IMR-90 (cell line): ENCODE measurements at regions not wholly inside any gene's neighbourhood (a gene's known extent, or its start where the extent isn't known, plus 50 kb on each side); places are given as distances from the start of the nearest gene placed in this dataset.

Experiments used
- ATAC-seq: fragments of 200-7000 bp; cut with Tn5 transposase; 2 replicates; pipeline ENCODE4 v1.9.1; 2020; ENCODE audit warnings: low read depth, mild to moderate bottlenecking, moderate library complexity
- BruUV-seq: library from RNA; stranded (reverse); fragments of 400-500 nt; replicated peaks from 2 replicates; lab custom pipeline; 2021; lab: Mats Ljungman, UMichigan
- CTCF ChIA-PET: fragments of 300-600 bp; formaldehyde crosslinking; extraction: SDS; loops from one replicate; lab custom pipeline; 2021; ENCODE audit warnings: antibody characterized with exemption; lab: Yijun Ruan, JAX
- POLR2A ChIA-PET: fragments of 300-600 bp; sonication (Branson Sonifier 250); formaldehyde crosslinking; loops from one replicate; lab custom pipeline; 2022; ENCODE audit warnings: antibody characterized with exemption; ENCODE audit not compliant: unreplicated experiment; lab: Charles Lee
- DNase-seq: peaks from one replicate; pipeline ENCODE4 v3.0.0; 2013
- H2AFZ ChIP-seq: replicated peaks from 2 replicates; pipeline ENCODE3; 2013; ENCODE audit warnings: low read length, mild to moderate bottlenecking; ENCODE audit not compliant: poor library complexity
- H2AK5ac ChIP-seq: 2 replicates; pipeline ENCODE4 v1.6.1; 2013; ENCODE audit warnings: low read depth, low read length, inconsistent platforms
- H2AK9ac ChIP-seq: replicated peaks from 2 replicates; pipeline ENCODE3; 2013; ENCODE audit warnings: mild to moderate bottlenecking, low read depth, low read length, moderate library complexity; ENCODE audit not compliant: poor library complexity
- H2BK120ac ChIP-seq: 2 replicates; pipeline ENCODE4 v1.6.1; 2013; ENCODE audit warnings: low read depth, low read length, inconsistent platforms
- H2BK15ac ChIP-seq: 3 replicates; pipeline ENCODE4 v1.6.1; 2013; ENCODE audit warnings: low read depth, low read length, inconsistent platforms
- H2BK20ac ChIP-seq: 2 replicates; pipeline ENCODE4 v1.6.1; 2013; ENCODE audit warnings: low read depth, mild to moderate bottlenecking, inconsistent platforms, low read length, moderate library complexity
- H2BK5ac ChIP-seq: 2 replicates; pipeline ENCODE4 v1.6.1; 2013; ENCODE audit warnings: mild to moderate bottlenecking, low read depth, low read length, inconsistent platforms; ENCODE audit not compliant: poor library complexity, severe bottlenecking
- H3K14ac ChIP-seq: replicated peaks from 2 replicates; pipeline ENCODE4 v1.6.1; 2013; ENCODE audit warnings: low read depth, low read length, inconsistent platforms
- H3K18ac ChIP-seq: 2 replicates; pipeline ENCODE4 v1.6.1; 2013; ENCODE audit warnings: low read depth, low read length, control low read depth
- H3K23ac ChIP-seq: 2 replicates; pipeline ENCODE4 v1.6.1; 2013; ENCODE audit warnings: low read depth, low read length, inconsistent platforms
- H3K27ac ChIP-seq: 2 replicates; pipeline ENCODE4 v1.5.1; 2013; ENCODE audit warnings: mild to moderate bottlenecking, control low read depth, low read length; ENCODE audit not compliant: insufficient read depth
- H3K27me3 ChIP-seq: 2 replicates; pipeline ENCODE4 v1.6.1; 2013; ENCODE audit warnings: low read length; ENCODE audit not compliant: control insufficient read depth, insufficient read depth
- H3K36me3 ChIP-seq: 2 replicates; pipeline ENCODE4 v1.6.1; 2013; ENCODE audit warnings: low read length, mixed read lengths; ENCODE audit not compliant: control insufficient read depth, insufficient read depth
- H3K4ac ChIP-seq: 2 replicates; pipeline ENCODE4 v1.6.1; 2013; ENCODE audit warnings: low read depth, low read length, inconsistent platforms
- H3K4me1 ChIP-seq: 2 replicates; pipeline ENCODE4 v1.6.1; 2013; ENCODE audit warnings: low read length, mixed read lengths; ENCODE audit not compliant: control insufficient read depth, insufficient read depth
- H3K4me2 ChIP-seq: 2 replicates; pipeline ENCODE4 v1.6.1; 2013; ENCODE audit warnings: low read depth, mild to moderate bottlenecking, control low read depth, low read length, moderate library complexity
- H3K4me3 ChIP-seq: 2 replicates; pipeline ENCODE4 v1.5.1; 2013; ENCODE audit warnings: low read depth, mild to moderate bottlenecking, control low read depth, low read length, moderate library complexity; ENCODE audit not compliant: insufficient read depth
- H3K56ac ChIP-seq: 2 replicates; pipeline ENCODE4 v1.6.1; 2013; ENCODE audit warnings: low read length, inconsistent platforms; ENCODE audit not compliant: insufficient read depth; ENCODE audit errors: extremely low read depth
- H3K79me1 ChIP-seq, 2 experiments: 2 replicates each; pipeline ENCODE4 v1.6.1; 2013; ENCODE audit warnings: low read length in 2 of 2, inconsistent platforms in 1 of 2, low read depth in 1 of 2
- H3K9ac ChIP-seq: 2 replicates; pipeline ENCODE4 v1.6.1; 2013; ENCODE audit warnings: low read depth, low read length, control low read depth
- H3K9me1 ChIP-seq: 2 replicates; pipeline ENCODE4 v1.6.1; 2013; ENCODE audit warnings: low read length, inconsistent platforms; ENCODE audit not compliant: insufficient read depth
- H3K9me3 ChIP-seq: 2 replicates; pipeline ENCODE4 v1.6.1; 2013; ENCODE audit warnings: low read length; ENCODE audit not compliant: control insufficient read depth, insufficient read depth
- H4K20me1 ChIP-seq: 2 replicates; pipeline ENCODE4 v1.6.1; 2013; ENCODE audit warnings: low read length, inconsistent platforms; ENCODE audit not compliant: insufficient read depth
- H4K5ac ChIP-seq: 2 replicates; pipeline ENCODE4 v1.6.1; 2013; ENCODE audit warnings: mild to moderate bottlenecking, low read depth, low read length, control low read depth
- H4K8ac ChIP-seq, 2 experiments: 2 replicates each; pipeline ENCODE4 v1.6.1; 2013; ENCODE audit warnings: low read depth in 2 of 2, low read length in 2 of 2, control low read depth in 1 of 2, inconsistent platforms in 1 of 2
- H4K91ac ChIP-seq: 2 replicates; pipeline ENCODE4 v1.6.1; 2013; ENCODE audit warnings: low read depth, low read length, inconsistent platforms; ENCODE audit not compliant: insufficient read depth
- BHLHE40 ChIP-seq: fragments of 150-350 bp; IDR thresholded peaks from 2 replicates; pipeline ENCODE4 v1.6.1; 2016; ENCODE audit warnings: mild to moderate bottlenecking, low read depth, low read length
- CEBPB ChIP-seq: IDR thresholded peaks from 2 replicates; pipeline ENCODE4 v1.6.1; 2012; ENCODE audit warnings: low read depth, low read length, improper control_type of control experiment
- CHD1 ChIP-seq: IDR thresholded peaks from 2 replicates; pipeline ENCODE4 v1.6.1; 2012; ENCODE audit warnings: low read depth, low read length, improper control_type of control experiment
- ELK1 ChIP-seq: fragments of 150-350 bp; IDR thresholded peaks from 2 replicates; pipeline ENCODE4 v1.6.1; 2016; ENCODE audit warnings: low read depth, mild to moderate bottlenecking, low read length, moderate library complexity, borderline replicate concordance
- FOS ChIP-seq: fragments of 150-350 bp; IDR thresholded peaks from 2 replicates; pipeline ENCODE4 v1.6.1; 2016; ENCODE audit warnings: low read depth, low read length
- MAFK ChIP-seq: IDR thresholded peaks from 2 replicates; pipeline ENCODE4 v1.6.1; 2012; ENCODE audit warnings: low read depth, low read length, improper control_type of control experiment
- MAZ ChIP-seq: IDR thresholded peaks from 2 replicates; pipeline ENCODE4 v1.6.1; 2012; ENCODE audit warnings: low read depth, mild to moderate bottlenecking, low read length, improper control_type of control experiment, moderate library complexity, borderline replicate concordance
- MXI1 ChIP-seq: IDR thresholded peaks from 2 replicates; pipeline ENCODE4 v1.6.1; 2012; ENCODE audit warnings: low read depth, mild to moderate bottlenecking, low read length, moderate library complexity, borderline replicate concordance
- NFE2L2 ChIP-seq: fragments of 150-350 bp; IDR thresholded peaks from 2 replicates; pipeline ENCODE4 v1.6.1; 2016; ENCODE audit warnings: low read depth, mild to moderate bottlenecking, low read length
- POLR2A ChIP-seq: IDR thresholded peaks from 2 replicates; pipeline ENCODE4 v1.6.1; 2012; ENCODE audit warnings: mild to moderate bottlenecking, low read depth, low read length
- RAD21 ChIP-seq: IDR thresholded peaks from 2 replicates; pipeline ENCODE4 v1.6.1; 2012; ENCODE audit warnings: low read length, improper control_type of control experiment
- RCOR1 ChIP-seq: IDR thresholded peaks from 2 replicates; pipeline ENCODE4 v1.6.1; 2012; ENCODE audit warnings: mild to moderate bottlenecking, low read length, improper control_type of control experiment; ENCODE audit not compliant: insufficient replicate concordance
- RFX5 ChIP-seq: IDR thresholded peaks from 2 replicates; pipeline ENCODE4 v1.8.0; 2012; ENCODE audit warnings: low read depth, mild to moderate bottlenecking, low read length, moderate library complexity
- SMC3 ChIP-seq: fragments of 150-350 bp; IDR thresholded peaks from 2 replicates; pipeline ENCODE4 v1.6.1; 2016; ENCODE audit warnings: low read depth, mild to moderate bottlenecking, antibody characterized with exemption, low read length, moderate library complexity
- USF2 ChIP-seq: fragments of 150-350 bp; IDR thresholded peaks from 2 replicates; pipeline ENCODE4 v1.6.1; 2017; ENCODE audit warnings: mild to moderate bottlenecking, antibody characterized with exemption, low read length, low read depth
- WGBS, 2 experiments: methylation state at CpG; one replicate each; pipeline versions ENCODE4 v1.1.5 to v1.1.7; 2013; ENCODE audit warnings: missing lambda C conversion rate in 2 of 2; ENCODE audit not compliant: insufficient read length in 1 of 2; ENCODE audit errors: extremely low coverage in 2 of 2; 5-methylcytosine and 5-hydroxymethylcytosine counted together
- dilution Hi-C: fragments of 300-500 bp; cut with HindIII; formaldehyde crosslinking; loops from one replicate; pipeline ENCODE4 v1.14.3; 2018; ENCODE audit warnings: low sequenced_read_pairs; ENCODE audit not compliant: unreplicated experiment
- in situ Hi-C: fragments of 300-500 bp; cut with MboI; formaldehyde crosslinking; loops from 3 replicates; pipeline ENCODE4 v1.14.3; 2019; ENCODE audit warnings: low sequenced_read_pairs, inconsistent platforms, mixed read lengths
- intact Hi-C: fragments of 100-400 bp; cut with micrococcal nuclease; formaldehyde crosslinking; loops from 2 replicates; pipeline ENCODE4 v1.10.0; 2022

- no peak overlapping the region for H4K5ac ChIP-seq
- H3K4me1 ChIP-seq: no peaks in the 10 kb centered on the region
- in situ Hi-C loops (no loop called here), dilution Hi-C loops (no loop called here), intact Hi-C loops (no loop called here)
- no peak overlapping the region for H3K23ac ChIP-seq
- H3K27ac ChIP-seq: no peak overlapping the region
- BruUV-seq: no TSS peak
- H4K91ac ChIP-seq: no peak overlapping the region
- H3K9me1 ChIP-seq: no peaks in the 10 kb centered on the region
- H2AK9ac ChIP-seq: no peak overlapping the region
- H2BK15ac ChIP-seq: no peak overlapping the region
- H3K18ac ChIP-seq: no peak overlapping the region
- TF ChIP-seq CEBPB: no peak
- no peak for TF ChIP-seq FOS
- no peak for TF ChIP-seq MXI1
- no peak for TF ChIP-seq SMC3
- no peak for TF ChIP-seq USF2
- no peak for TF ChIP-seq RAD21
- TF ChIP-seq RCOR1: no peak
- no peak for TF ChIP-seq NFE2L2
- no peak for TF ChIP-seq MAFK
- TF ChIP-seq CHD1: no peak
- TF ChIP-seq POLR2A: no peak
- TF ChIP-seq ELK1: no peak
- no peak for TF ChIP-seq MAZ
- no peak for TF ChIP-seq RFX5
- TF ChIP-seq BHLHE40: no peak
- DNase-seq (no peak), ATAC-seq (no peak)
- H3K56ac ChIP-seq: no peak overlapping the region
- no peak overlapping the region for H3K9ac ChIP-seq
- H2BK5ac ChIP-seq: no peak overlapping the region
- no peaks in the 10 kb centered on the region for H4K20me1 ChIP-seq
- peaks cover 4% of the 10 kb centered on the region; the same call in 1 of the 2 replicates for H3K9me3 ChIP-seq
- no peaks in the 10 kb centered on the region for H3K36me3 ChIP-seq
- no peak overlapping the region for H2BK20ac ChIP-seq
- no peak overlapping the region for H2AK5ac ChIP-seq
- H2BK120ac ChIP-seq: no peak overlapping the region
- ChIA-PET POLR2A (no interaction called here), CTCF (no interaction called here)
- H3K79me1 ChIP-seq: no peaks in the 10 kb centered on the region
- no peaks in the 10 kb centered on the region for H3K27me3 ChIP-seq
- H3K4ac ChIP-seq: no peak overlapping the region
- no peak overlapping the region for H3K4me3 ChIP-seq
- H3K14ac ChIP-seq: no peak overlapping the region
- no CpG with 5 or more reads among the region's 1 CpG for WGBS, 2 experiments
- no peak overlapping the region for H4K8ac ChIP-seq
- no peak overlapping the region for H2AFZ ChIP-seq
- H3K4me2 ChIP-seq: no peak overlapping the region
These were observed 1475.7 kb upstream of the TMEFF2 start for GRCh38 chr2:193670478-193670877.
